Right ventricle myocardium superior (tissue), 1 donor: ENCODE measurements at regions not wholly inside any gene's neighbourhood (a gene's known extent, or its start where the extent isn't known, plus 50 kb on each side); places are given as distances from the start of the nearest gene placed in this dataset.

ENCODE experiments used
- ATAC-seq: fragments of 200-7000 bp; cut with Tn5 transposase; one replicate; pipeline ENCODE4 v1.9.1; 2020; ENCODE audit warnings: mild to moderate bottlenecking; ENCODE audit not compliant: poor library complexity
- DNase-seq: peaks from one replicate; pipeline ENCODE4 v3.0.0-alpha.2; 2020
- intact Hi-C: fragments of 100-400 bp; cut with DNase I; formaldehyde crosslinking; loops from one replicate; pipeline ENCODE4 v1.11.2; 2022
- donor health status: DM: no; HTN: yes; CAD: no; lungs with severe emphysema.

- no peak for DNase-seq
- intact Hi-C loops, result no loop called here
Observed at GRCh38 chr7:28231176-28231575, 50.6 kb upstream of the JAZF1 start.

GRCh38 chr7:28236560-28236959, 56.0 kb upstream of the JAZF1 start:
- no peak for ATAC-seq
- intact Hi-C loops, result no loop called here
- no peak for DNase-seq

More at GRCh38 chr7:28231176-28231575, 50.6 kb upstream of the JAZF1 start:
- ATAC-seq, result no peak

- ATAC-seq (peak; percentile 29), DNase-seq (no peak)
Observed at GRCh38 chr7:28237363-28237762, 56.8 kb upstream of the JAZF1 start.

GRCh38 chr7:28239823-28240204, 59.2 kb upstream of the JAZF1 start:
- ATAC-seq (no peak), DNase-seq (no peak)
- intact Hi-C loops, result no loop called here

More at GRCh38 chr7:28237363-28237762, 56.8 kb upstream of the JAZF1 start:
- intact Hi-C loops, result no loop called here

- ATAC-seq (no peak), DNase-seq (no peak)
- intact Hi-C loops, result no loop called here
Observed at GRCh38 chr7:28240481-28240880, 59.9 kb upstream of the JAZF1 start.

GRCh38 chr7:28243861-28244260, 63.3 kb upstream of the JAZF1 start:
- DNase-seq, result no peak
- intact Hi-C loops, result no loop called here
- ATAC-seq, result no peak

- no peak for ATAC-seq
- intact Hi-C loops, result no loop called here
- DNase-seq, result no peak
Observed at GRCh38 chr7:28245123-28245878, 64.7 kb upstream of the JAZF1 start.

GRCh38 chr7:28246921-28247461, 66.4 kb upstream of the JAZF1 start:
- intact Hi-C loops, result no loop called here
- ATAC-seq, result no peak
- no peak for DNase-seq

- ATAC-seq (no peak), DNase-seq (no peak)
- intact Hi-C loops, result no loop called here
Observed at GRCh38 chr7:28258240-28258639, 77.6 kb upstream of the JAZF1 start.

GRCh38 chr7:28260969-28261368, 80.4 kb upstream of the JAZF1 start:
- DNase-seq (no peak), ATAC-seq (no peak)
- intact Hi-C loops, result no loop called here

GRCh38 chr7:28263622-28264271, 83.2 kb upstream of the JAZF1 start:
- DNase-seq, result no peak
- no peak for ATAC-seq
- intact Hi-C loops, result no loop called here

- ATAC-seq, result no peak
- no peak for DNase-seq
- intact Hi-C loops, result no loop called here
Observed at GRCh38 chr7:28266402-28266801, 85.8 kb upstream of the JAZF1 start.

- ATAC-seq (no peak), DNase-seq (no peak)
- intact Hi-C loops, result no loop called here
Observed at GRCh38 chr7:28267012-28267411, 86.4 kb upstream of the JAZF1 start.

GRCh38 chr7:28269700-28270361, 89.2 kb upstream of the JAZF1 start:
- no peak for ATAC-seq
- no peak for DNase-seq
- intact Hi-C loops, result loop anchor here (10.0 kb wide), 1 partner anchor 85 kb away; the partner anchor contains the start of gene JAZF1

GRCh38 chr7:28270536-28270935, 89.9 kb upstream of the JAZF1 start:
- no peak for DNase-seq
- intact Hi-C loops, result loop anchor here (10.0 kb wide), 1 partner anchor 86 kb away; the partner anchor contains the start of gene JAZF1
- no peak for ATAC-seq

- peak; percentile 52 for DNase-seq
- intact Hi-C loops, result loop anchor here (10.0 kb wide), 1 partner anchor 88 kb away; the partner anchor contains the start of gene JAZF1
Observed at GRCh38 chr7:28272461-28272877, 91.9 kb upstream of the JAZF1 start.

GRCh38 chr7:28276298-28276697, 95.7 kb upstream of the JAZF1 start:
- no peak for ATAC-seq
- DNase-seq, result no peak
- intact Hi-C loops, result loop anchor here (10.0 kb wide), 1 partner anchor 91 kb away; the partner anchor contains the start of gene JAZF1

More at GRCh38 chr7:28272461-28272877, 91.9 kb upstream of the JAZF1 start:
- ATAC-seq, result peak; percentile 80

GRCh38 chr7:28277364-28277763, 96.8 kb upstream of the JAZF1 start:
- intact Hi-C loops, result loop anchor here (10.0 kb wide), 1 partner anchor 93 kb away; the partner anchor contains the start of gene JAZF1
- ATAC-seq, result no peak
- no peak for DNase-seq

- intact Hi-C loops, result loop anchor here (10.0 kb wide), 1 partner anchor 93 kb away; the partner anchor contains the start of gene JAZF1
Observed at GRCh38 chr7:28277958-28278357, 97.4 kb upstream of the JAZF1 start.

More at GRCh38 chr7:28277958-28278357, 97.4 kb upstream of the JAZF1 start:
- ATAC-seq (no peak), DNase-seq (no peak)
